GM12873 (cell line): ENCODE measurements at regions not wholly inside any gene's neighbourhood (a gene's known extent, or its start where the extent isn't known, plus 50 kb on each side); places are given as distances from the start of the nearest gene placed in this dataset.

ENCODE experiments used
- TF ChIP-seq, protein P1 (sequence below): IDR thresholded peaks from 2 replicates; pipeline ENCODE4 v1.5.1; 2012; ENCODE audit warnings: low read depth, mild to moderate bottlenecking, moderate library complexity, low read length, control low read depth; ENCODE audit not compliant: insufficient read depth; ENCODE audit errors: missing control alignments

DNA sequence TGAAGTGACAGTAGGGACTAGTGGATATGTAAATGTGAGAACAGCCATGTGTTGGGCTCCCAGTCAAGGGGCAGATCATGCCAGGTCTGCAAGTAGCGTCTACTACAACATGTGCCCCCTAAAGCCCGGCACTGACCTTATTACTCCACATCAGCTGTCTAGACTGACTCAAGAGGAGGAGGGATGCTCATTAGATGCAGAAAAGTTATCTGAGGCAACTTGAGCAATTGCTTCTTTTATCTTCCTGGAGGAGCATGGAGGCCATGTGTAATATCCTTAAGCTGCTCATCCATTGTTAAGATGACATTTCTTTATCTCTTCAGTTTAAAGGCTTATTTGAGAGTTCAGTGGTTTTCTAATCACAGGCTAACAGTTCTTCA is 404.7 kb upstream of the FLRT2 start:
- TF ChIP-seq, protein P1, sequence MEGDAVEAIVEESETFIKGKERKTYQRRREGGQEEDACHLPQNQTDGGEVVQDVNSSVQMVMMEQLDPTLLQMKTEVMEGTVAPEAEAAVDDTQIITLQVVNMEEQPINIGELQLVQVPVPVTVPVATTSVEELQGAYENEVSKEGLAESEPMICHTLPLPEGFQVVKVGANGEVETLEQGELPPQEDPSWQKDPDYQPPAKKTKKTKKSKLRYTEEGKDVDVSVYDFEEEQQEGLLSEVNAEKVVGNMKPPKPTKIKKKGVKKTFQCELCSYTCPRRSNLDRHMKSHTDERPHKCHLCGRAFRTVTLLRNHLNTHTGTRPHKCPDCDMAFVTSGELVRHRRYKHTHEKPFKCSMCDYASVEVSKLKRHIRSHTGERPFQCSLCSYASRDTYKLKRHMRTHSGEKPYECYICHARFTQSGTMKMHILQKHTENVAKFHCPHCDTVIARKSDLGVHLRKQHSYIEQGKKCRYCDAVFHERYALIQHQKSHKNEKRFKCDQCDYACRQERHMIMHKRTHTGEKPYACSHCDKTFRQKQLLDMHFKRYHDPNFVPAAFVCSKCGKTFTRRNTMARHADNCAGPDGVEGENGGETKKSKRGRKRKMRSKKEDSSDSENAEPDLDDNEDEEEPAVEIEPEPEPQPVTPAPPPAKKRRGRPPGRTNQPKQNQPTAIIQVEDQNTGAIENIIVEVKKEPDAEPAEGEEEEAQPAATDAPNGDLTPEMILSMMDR: no peak

DNA sequence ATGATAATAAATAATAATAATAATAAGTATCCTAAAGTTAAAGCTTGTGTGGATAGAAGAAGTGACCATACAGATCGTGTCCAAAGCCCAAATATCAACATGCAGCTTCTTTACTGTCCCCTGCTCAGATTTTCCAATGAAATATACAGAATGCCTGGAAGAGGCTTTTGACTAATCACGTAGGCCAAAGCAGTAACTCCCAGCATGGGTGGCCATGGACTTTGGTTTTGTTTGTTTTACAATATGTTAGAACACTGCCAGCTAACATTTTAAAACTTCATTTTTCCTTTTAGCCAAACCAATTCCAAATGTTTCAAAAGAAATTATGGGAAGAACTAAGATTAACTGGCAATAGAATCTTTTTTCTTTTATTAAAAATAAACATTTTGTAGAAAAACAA is 400.0 kb upstream of the FLRT2 start:
- TF ChIP-seq, protein P1: no peak

DNA sequence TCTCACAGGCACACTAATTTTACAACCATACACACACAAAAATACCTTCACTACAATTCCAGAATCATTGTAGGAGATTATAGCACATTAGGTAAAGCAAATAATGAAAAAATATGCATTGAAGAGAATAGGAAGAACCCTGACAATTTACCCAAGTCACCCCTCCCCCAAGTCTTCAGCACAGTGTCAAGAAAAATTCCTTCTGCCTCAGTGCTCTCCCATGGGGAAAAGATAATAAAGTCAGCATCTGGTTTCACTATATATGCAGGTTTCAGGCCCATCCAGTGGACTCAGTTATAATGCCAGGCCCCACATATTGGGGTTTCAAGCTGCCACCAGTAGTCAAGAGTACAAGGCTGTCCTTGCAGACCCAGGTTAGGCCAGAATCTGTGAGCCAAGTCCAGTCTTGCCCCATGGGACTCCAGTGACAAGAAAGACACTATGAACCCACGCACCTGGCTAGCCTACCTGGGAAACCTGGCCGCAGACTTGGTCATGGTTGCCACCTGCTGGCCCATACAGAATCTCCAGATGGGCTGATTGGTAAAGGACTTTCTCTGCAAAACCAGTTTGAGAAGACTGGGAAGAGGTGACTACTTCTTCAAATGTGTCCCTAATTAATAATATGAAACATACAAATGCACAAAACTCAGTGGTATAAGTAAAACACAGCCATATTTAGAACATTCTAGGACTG is 398.6 kb upstream of the FLRT2 start:
- TF ChIP-seq, protein P1: no peak

DNA sequence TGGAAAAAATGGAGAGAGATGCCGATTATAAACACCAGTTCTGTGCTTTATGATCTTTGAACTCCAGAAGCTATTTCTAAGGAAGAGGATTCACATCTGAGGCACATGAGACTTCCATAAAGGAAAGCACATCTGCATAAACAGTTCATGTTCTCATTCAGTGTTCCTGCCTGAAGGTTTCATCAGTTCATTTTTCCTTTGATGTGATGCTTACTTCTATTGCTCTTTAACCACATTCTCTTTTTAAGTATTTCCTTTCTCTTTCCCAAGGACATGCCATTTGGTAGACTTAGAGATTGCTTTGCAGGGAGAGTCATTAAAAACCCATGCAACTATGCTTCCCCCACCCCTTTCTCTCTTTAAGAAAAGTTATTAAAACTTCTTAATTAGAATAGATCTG is 387.0 kb upstream of the FLRT2 start:
- TF ChIP-seq, protein P1: no peak

DNA sequence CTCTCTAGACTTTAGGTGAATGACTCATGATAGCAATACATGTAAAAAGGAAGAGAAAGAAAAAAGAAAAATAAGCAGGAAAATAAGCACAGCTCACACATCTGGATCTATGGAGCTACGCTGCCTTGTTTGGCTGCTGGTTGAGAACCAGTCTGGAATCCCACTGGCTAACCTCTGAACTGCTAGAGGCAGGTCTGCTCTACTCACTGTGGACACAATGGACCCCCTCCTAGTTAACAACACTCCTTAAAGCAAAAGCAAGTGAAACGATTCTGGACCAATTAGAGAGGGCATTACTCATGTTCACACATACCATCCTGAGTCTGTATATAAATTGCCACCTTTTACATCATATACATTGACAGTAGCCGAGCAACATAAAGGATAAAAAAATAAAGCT is 383.2 kb upstream of the FLRT2 start:
- TF ChIP-seq, protein P1: no peak

DNA sequence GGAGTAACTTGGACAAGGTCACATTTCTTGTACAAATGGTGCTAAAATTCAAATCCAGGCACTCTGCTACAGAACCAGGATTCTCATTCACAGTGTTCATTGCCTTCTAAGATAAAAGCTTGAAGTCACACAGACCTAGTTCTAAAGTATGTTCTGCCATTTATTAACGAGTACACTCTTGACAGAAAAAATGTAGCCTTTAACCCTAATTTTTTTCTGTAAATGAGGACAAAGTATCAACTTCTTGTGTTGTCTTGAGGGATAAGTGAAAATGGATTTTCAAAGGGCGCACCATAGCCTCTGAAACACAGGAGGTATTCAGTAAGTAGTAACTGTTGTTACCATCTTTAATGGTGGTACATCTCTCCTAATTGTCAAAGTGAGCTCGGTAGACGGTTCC is 379.8 kb upstream of the FLRT2 start:
- TF ChIP-seq, protein P1: no peak

DNA sequence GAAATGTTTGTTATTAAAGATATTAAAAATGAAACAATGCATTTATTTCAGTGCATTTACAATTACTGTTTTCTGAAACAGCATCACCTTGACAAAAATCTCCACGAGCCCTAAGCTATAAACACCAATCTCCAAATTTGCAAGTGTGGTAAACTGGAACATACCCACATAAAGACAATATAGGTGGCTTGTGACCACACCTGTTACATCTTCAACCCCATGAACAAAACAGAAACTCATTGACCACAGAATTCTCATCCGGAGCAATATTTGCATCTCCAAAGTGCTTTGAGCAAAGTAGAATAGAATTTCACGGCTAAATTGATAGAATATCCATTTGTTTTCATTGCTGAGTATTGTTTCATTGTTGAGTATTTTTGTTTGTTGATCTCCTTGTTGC is 375.2 kb upstream of the FLRT2 start:
- TF ChIP-seq, protein P1: no peak
